ENCODE measurements at regions not wholly inside any gene's neighbourhood (a gene's known extent, or its start where the extent isn't known, plus 50 kb on each side); places are given as distances from the start of the nearest gene placed in this dataset.

DNA sequence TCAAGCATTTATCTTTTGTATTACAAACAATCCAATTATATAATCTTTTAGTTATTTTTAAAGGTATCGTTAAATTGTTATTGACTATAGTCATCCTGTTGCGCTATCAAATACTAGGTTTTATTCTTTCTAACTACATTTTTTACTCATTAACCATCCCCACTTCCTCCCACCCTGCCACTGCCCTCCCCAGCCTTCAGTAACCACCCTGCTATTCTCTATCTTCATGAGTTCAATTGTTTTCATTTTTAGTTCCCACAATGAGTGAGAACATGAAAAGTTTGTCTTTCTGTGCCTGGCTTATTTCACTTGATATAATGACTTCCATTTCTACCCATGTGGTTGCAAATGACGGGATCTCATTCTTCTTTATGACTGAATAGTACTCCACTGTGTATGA lies 94.1 kb upstream of the MYOCD start:
- no peak for TF ChIP-seq CTCF (IDR thresholded peaks at IDR 0.05; ENCODE audit: insufficient read depth, low read length, poor library complexity, severe bottlenecking)
- H3K36me3 ChIP-seq (ENCODE audit: control insufficient read depth, insufficient read depth, low read length): no peaks in the 10 kb centered on the region
- no peak for DNase-seq (ENCODE audit: low read depth)
- no peaks in the 10 kb centered on the region for H3K27me3 ChIP-seq (ENCODE audit: control insufficient read depth, insufficient read depth, low read length)
- H3K4me3 ChIP-seq (ENCODE audit: low read depth, low read length): no peak overlapping the region

DNA sequence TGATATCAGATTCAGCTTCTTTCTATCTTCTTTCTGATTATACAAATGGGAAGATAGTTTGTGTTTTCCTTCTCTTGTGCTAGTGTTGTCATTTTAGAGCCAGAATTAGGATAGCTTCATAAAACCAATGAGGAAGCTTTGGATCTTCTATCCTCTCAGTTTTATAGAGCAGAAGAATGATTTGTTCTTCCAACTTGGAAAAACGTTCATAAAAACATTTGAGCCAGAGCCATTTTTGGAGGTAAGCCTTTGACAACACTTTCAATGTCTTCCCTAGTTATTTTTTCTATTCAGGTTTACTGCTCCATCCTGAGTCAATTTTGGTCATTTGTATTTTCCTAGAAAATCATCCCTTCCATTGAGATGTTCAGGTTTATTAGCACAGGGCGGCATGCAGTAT lies 91.2 kb upstream of the MYOCD start:
- DNase-seq (ENCODE audit: low read depth): no peak
- Histone ChIP-seq H3K4me3 (ENCODE audit: low read depth, low read length) (no peak overlapping the region), H3K36me3 (ENCODE audit: control insufficient read depth, insufficient read depth, low read length) (no peaks in the 10 kb centered on the region), H3K27me3 (ENCODE audit: control insufficient read depth, insufficient read depth, low read length) (no peaks in the 10 kb centered on the region)
- no peak for TF ChIP-seq CTCF (IDR thresholded peaks at IDR 0.05; ENCODE audit: insufficient read depth, low read length, poor library complexity, severe bottlenecking)

DNA sequence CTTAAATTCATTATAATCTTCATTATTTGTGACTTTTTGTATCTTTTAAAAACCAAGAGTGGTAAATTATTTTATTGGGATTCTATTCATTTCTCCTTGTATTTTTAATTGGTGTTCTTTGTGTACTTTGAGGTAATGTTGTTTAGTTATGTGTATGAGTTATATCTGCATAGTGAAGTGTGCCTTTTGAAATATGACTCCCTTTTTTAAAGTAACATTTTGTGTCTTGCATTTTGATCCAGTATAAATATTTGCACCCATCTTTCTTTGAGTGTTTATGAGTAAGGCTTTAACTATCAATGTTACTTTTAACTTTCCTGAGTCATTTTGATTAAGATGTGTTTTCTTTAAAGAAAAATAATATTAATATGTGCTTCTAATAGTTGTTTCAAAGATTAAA lies 90.0 kb upstream of the MYOCD start:
- no peaks in the 10 kb centered on the region for H3K27me3 ChIP-seq (ENCODE audit: control insufficient read depth, insufficient read depth, low read length)

GRCh38 chr17:12579288-12579687 lies 86.4 kb upstream of the MYOCD start:
- TF ChIP-seq CTCF (IDR thresholded peaks at IDR 0.05; ENCODE audit: insufficient read depth, low read length, poor library complexity, severe bottlenecking): no peak
- no peak for DNase-seq (ENCODE audit: low read depth)
- H3K36me3 ChIP-seq (ENCODE audit: control insufficient read depth, insufficient read depth, low read length): no peaks in the 10 kb centered on the region
- no peak overlapping the region for H3K4me3 ChIP-seq (ENCODE audit: low read depth, low read length)
- H3K27me3 ChIP-seq (ENCODE audit: control insufficient read depth, insufficient read depth, low read length): no peaks in the 10 kb centered on the region

More for the DNA sequence above, 90.0 kb upstream of the MYOCD start:
- no peak for DNase-seq (ENCODE audit: low read depth)
- no peaks in the 10 kb centered on the region for H3K36me3 ChIP-seq (ENCODE audit: control insufficient read depth, insufficient read depth, low read length)
- no peak for TF ChIP-seq CTCF (IDR thresholded peaks at IDR 0.05; ENCODE audit: insufficient read depth, low read length, poor library complexity, severe bottlenecking)
- no peak overlapping the region for H3K4me3 ChIP-seq (ENCODE audit: low read depth, low read length)

GRCh38 chr17:12580640-12581039 lies 85.0 kb upstream of the MYOCD start:
- no peak for DNase-seq (ENCODE audit: low read depth)
- no peak for TF ChIP-seq CTCF (IDR thresholded peaks at IDR 0.05; ENCODE audit: insufficient read depth, low read length, poor library complexity, severe bottlenecking)
- Histone ChIP-seq H3K27me3 (ENCODE audit: control insufficient read depth, insufficient read depth, low read length) (no peaks in the 10 kb centered on the region), H3K4me3 (ENCODE audit: low read depth, low read length) (no peak overlapping the region), H3K36me3 (ENCODE audit: control insufficient read depth, insufficient read depth, low read length) (no peaks in the 10 kb centered on the region)

DNA sequence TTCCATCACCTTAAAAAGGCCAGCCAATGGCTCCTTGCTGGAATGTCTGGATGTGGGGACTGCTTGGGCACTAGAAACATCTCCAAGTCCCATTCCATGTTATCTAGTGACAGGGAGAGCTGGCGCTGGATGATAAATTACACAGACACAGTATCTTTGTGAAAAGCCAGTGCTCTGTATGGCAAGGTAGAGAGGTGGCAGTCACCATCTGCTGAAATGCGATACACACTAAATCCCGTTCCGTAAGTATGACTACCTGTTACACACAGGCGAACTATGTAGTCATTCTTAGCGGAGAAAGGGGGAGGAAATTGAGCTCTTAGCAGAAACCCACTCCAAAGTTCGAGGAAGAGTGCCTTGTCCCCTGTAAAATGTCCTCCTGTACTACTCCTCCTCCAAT lies 81.0 kb upstream of the MYOCD start:
- Histone ChIP-seq H3K27me3 (ENCODE audit: control insufficient read depth, insufficient read depth, low read length) (no peaks in the 10 kb centered on the region), H3K36me3 (ENCODE audit: control insufficient read depth, insufficient read depth, low read length) (no peaks in the 10 kb centered on the region), H3K4me3 (ENCODE audit: low read depth, low read length) (no peak overlapping the region)
- no peak for TF ChIP-seq CTCF (IDR thresholded peaks at IDR 0.05; ENCODE audit: insufficient read depth, low read length, poor library complexity, severe bottlenecking)
- no peak for DNase-seq (ENCODE audit: low read depth)
